ENCODE measurements at regions not wholly inside any gene's neighbourhood (a gene's known extent, or its start where the extent isn't known, plus 50 kb on each side); places are given as distances from the start of the nearest gene placed in this dataset.

DNA sequence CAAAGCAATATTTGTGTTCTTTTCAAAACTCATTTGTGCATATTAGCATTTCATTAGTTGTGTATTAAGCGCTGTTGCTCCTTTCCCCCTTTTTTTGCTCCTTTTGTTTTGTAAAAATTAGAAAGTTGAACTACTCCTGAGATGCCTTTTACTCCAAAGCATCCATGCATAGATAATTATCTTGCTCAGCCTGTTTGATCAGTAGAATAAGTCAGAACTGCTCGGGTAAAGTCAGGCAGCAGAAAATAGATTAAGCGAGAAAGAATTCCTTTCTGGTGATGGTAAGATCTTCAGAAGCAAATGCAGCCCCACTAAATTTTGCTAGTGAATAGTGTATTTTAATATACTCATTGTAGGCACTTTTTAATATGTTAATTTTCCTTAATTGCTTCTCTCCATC is 227.1 kb downstream of the TEX36 start:
- intact Hi-C loops (cut with micrococcal nuclease) = no loop called here
- Histone ChIP-seq H3K36me3 (ENCODE audit: control insufficient read depth in 1 of 2, insufficient read depth in 2 of 2, low read length in 2 of 2) (no peaks in the 10 kb centered on the region), H3K9me2 (ENCODE audit: insufficient read depth) (no peaks in the 10 kb centered on the region), H2AFZ (ENCODE audit: low read depth, low read length, poor library complexity, severe bottlenecking) (no peak overlapping the region), H3K4me3 (replicated peaks in 1 of 2; ENCODE audit: low read depth in 1 of 2, low read length in 2 of 2) (no peak overlapping the region), H3K4me2 (ENCODE audit: low read length) (no peak overlapping the region), H3K27ac (ENCODE audit: low read depth, low read length) (no peak overlapping the region), H4K20me1 (ENCODE audit: insufficient read depth) (no peaks in the 10 kb centered on the region), H3K9me3 (ENCODE audit: control insufficient read depth in 1 of 2, insufficient read depth in 1 of 2, low read depth in 1 of 2, low read length in 2 of 2) (no peaks in the 10 kb centered on the region), H3K9ac (ENCODE audit: low read length) (no peak overlapping the region), H3K27me3 (ENCODE audit: insufficient read depth, low read length) (peaks cover 61% of the 10 kb centered on the region), H3K4me1 (ENCODE audit: control insufficient read depth in 1 of 2, insufficient read depth in 2 of 2, low read length in 2 of 2) (no peaks in the 10 kb centered on the region), H3K79me2 (ENCODE audit: insufficient read depth, low read length) (no peaks in the 10 kb centered on the region)
- DNase-seq (ENCODE audit: low read depth, low spot score) (no peak), ATAC-seq (no peak)
- CTCF ChIA-PET = no interaction called here
- RAD21 ChIA-PET (ENCODE audit: low non-redundant PET in 1 of 2, low total read pairs in 2 of 2, uncharacterized antibody in 2 of 2, unreplicated experiment in 2 of 2) = no interaction called here
- POLR2A ChIA-PET = no interaction called here
- TF ChIP-seq ELF1 (IDR thresholded peaks at IDR 0.05; ENCODE audit: borderline replicate concordance, low read depth) = no peak
- TF ChIP-seq POLR2A (IDR thresholded peaks at IDR 0.05; ENCODE audit: borderline replicate concordance, extremely low read depth, insufficient read depth, insufficient read length) = no peak
- TF ChIP-seq POLR2AphosphoS5 (IDR thresholded peaks at IDR 0.05; ENCODE audit: low read depth, low read length) = no peak
- TF ChIP-seq, protein P1, sequence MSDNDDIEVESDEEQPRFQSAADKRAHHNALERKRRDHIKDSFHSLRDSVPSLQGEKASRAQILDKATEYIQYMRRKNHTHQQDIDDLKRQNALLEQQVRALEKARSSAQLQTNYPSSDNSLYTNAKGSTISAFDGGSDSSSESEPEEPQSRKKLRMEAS (IDR thresholded peaks at IDR 0.05) = no peak
- TF ChIP-seq, protein P2, sequence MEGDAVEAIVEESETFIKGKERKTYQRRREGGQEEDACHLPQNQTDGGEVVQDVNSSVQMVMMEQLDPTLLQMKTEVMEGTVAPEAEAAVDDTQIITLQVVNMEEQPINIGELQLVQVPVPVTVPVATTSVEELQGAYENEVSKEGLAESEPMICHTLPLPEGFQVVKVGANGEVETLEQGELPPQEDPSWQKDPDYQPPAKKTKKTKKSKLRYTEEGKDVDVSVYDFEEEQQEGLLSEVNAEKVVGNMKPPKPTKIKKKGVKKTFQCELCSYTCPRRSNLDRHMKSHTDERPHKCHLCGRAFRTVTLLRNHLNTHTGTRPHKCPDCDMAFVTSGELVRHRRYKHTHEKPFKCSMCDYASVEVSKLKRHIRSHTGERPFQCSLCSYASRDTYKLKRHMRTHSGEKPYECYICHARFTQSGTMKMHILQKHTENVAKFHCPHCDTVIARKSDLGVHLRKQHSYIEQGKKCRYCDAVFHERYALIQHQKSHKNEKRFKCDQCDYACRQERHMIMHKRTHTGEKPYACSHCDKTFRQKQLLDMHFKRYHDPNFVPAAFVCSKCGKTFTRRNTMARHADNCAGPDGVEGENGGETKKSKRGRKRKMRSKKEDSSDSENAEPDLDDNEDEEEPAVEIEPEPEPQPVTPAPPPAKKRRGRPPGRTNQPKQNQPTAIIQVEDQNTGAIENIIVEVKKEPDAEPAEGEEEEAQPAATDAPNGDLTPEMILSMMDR (IDR thresholded peaks at IDR 0.05 in 2 of 3, conservative IDR thresholded peaks at IDR 0.05 in 1 of 3; ENCODE audit: borderline replicate concordance in 1 of 3, insufficient read depth in 1 of 3, low read depth in 2 of 3, low read length in 2 of 3) = no peak
- TF ChIP-seq TCF7L2 (IDR thresholded peaks at IDR 0.05; ENCODE audit: borderline replicate concordance, extremely low read depth, insufficient read depth, insufficient read length) = no peak
- no peak for TF ChIP-seq CEBPB (IDR thresholded peaks at IDR 0.05; ENCODE audit: low read depth)
- BruUV-seq (replicated peaks) = no TSS peak

DNA sequence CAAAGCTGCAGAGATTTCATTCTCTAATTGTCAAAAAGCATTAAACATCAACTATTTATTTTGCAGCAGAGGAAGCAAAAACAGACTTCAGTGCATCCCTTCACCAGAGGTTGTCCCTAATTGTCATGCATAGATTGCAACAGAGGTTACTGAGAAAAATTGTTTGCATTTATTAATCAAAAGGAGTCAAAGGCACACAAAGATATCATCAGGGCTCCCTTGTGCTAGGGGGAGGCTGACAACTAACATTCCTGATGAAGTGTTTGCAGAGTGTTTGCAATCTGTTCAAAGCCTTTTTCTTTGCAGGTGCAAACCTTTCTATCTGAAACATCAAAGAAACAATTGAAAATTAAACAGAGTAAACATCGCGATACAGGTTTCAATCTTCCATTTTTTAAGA is 227.5 kb downstream of the TEX36 start:
- Histone ChIP-seq H3K9me2 (ENCODE audit: insufficient read depth) (no peaks in the 10 kb centered on the region), H3K4me3 (replicated peaks in 1 of 2; ENCODE audit: low read depth in 1 of 2, low read length in 2 of 2) (no peak overlapping the region), H3K9me3 (ENCODE audit: control insufficient read depth in 1 of 2, insufficient read depth in 1 of 2, low read depth in 1 of 2, low read length in 2 of 2) (no peaks in the 10 kb centered on the region), H2AFZ (ENCODE audit: low read depth, low read length, poor library complexity, severe bottlenecking) (no peak overlapping the region), H3K36me3 (ENCODE audit: control insufficient read depth in 1 of 2, insufficient read depth in 2 of 2, low read length in 2 of 2) (no peaks in the 10 kb centered on the region), H3K4me1 (ENCODE audit: control insufficient read depth in 1 of 2, insufficient read depth in 2 of 2, low read length in 2 of 2) (no peaks in the 10 kb centered on the region), H3K9ac (ENCODE audit: low read length) (no peak overlapping the region), H4K20me1 (ENCODE audit: insufficient read depth) (no peaks in the 10 kb centered on the region), H3K27ac (ENCODE audit: low read depth, low read length) (no peak overlapping the region), H3K27me3 (ENCODE audit: insufficient read depth, low read length) (peaks cover 56% of the 10 kb centered on the region), H3K79me2 (ENCODE audit: insufficient read depth, low read length) (no peaks in the 10 kb centered on the region), H3K4me2 (ENCODE audit: low read length) (no peak overlapping the region)
- ChIA-PET CTCF (no interaction called here), POLR2A (no interaction called here), RAD21 (ENCODE audit: low non-redundant PET in 1 of 2, low total read pairs in 2 of 2, uncharacterized antibody in 2 of 2, unreplicated experiment in 2 of 2) (no interaction called here)
- TF ChIP-seq TCF7L2 (IDR thresholded peaks at IDR 0.05; ENCODE audit: borderline replicate concordance, extremely low read depth, insufficient read depth, insufficient read length) = no peak
- TF ChIP-seq EGR1 (IDR thresholded peaks at IDR 0.05; ENCODE audit: low read depth) = no peak
- TF ChIP-seq ELF1 (IDR thresholded peaks at IDR 0.05; ENCODE audit: borderline replicate concordance, low read depth) = no peak
- TF ChIP-seq SIN3A (IDR thresholded peaks at IDR 0.05; ENCODE audit: low read depth) = no peak
- no peak for TF ChIP-seq SP1 (IDR thresholded peaks at IDR 0.05; ENCODE audit: low read depth)
- no peak for TF ChIP-seq EZH2 (IDR thresholded peaks at IDR 0.05)
- TF ChIP-seq RAD21 (IDR thresholded peaks at IDR 0.05; ENCODE audit: low read depth) = no peak
- ATAC-seq = no peak
- no TSS peak for BruUV-seq (replicated peaks)
- DNase-seq (ENCODE audit: low read depth, low spot score) = no peak
- intact Hi-C loops (cut with micrococcal nuclease) = no loop called here

Measured in HCT116 (cell line).